Hematopoietic multipotent progenitor cell treated with erythropoietin and hydrocortisone succinate and interleukin-3 and kit ligand, for 15 days (in vitro differentiated cells): ENCODE measurements at regions not wholly inside any gene's neighbourhood (a gene's known extent, or its start where the extent isn't known, plus 50 kb on each side); places are given as distances from the start of the nearest gene placed in this dataset.
A peak's percentile ranks its signal among the peaks of the same experiment; 100 is the strongest.

Experiments used
- DNase-seq: peaks from one replicate; pipeline ENCODE4 v3.0.0-alpha.2; 2015; ENCODE audit warnings: low spot score

DNA sequence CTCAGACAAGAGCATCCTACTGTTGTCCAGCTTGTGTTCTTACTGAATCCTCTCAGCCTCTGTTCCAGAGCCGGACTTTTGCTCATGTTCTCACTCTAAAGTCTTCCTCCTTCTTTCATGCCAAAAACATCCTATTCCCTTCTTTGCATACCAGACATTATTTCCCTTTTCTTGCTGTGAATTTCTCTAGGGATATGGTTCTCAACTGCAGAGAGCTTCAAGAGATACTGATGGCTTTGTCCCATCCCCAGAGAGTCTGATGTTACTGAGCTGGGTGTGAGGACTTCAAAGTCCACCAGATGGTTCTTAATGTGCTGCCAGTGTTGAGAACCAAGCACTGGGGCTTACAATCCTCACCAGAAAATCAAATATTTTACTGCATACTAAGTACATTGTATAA is 98.6 kb upstream of the FER start:
- no peak for DNase-seq

DNA sequence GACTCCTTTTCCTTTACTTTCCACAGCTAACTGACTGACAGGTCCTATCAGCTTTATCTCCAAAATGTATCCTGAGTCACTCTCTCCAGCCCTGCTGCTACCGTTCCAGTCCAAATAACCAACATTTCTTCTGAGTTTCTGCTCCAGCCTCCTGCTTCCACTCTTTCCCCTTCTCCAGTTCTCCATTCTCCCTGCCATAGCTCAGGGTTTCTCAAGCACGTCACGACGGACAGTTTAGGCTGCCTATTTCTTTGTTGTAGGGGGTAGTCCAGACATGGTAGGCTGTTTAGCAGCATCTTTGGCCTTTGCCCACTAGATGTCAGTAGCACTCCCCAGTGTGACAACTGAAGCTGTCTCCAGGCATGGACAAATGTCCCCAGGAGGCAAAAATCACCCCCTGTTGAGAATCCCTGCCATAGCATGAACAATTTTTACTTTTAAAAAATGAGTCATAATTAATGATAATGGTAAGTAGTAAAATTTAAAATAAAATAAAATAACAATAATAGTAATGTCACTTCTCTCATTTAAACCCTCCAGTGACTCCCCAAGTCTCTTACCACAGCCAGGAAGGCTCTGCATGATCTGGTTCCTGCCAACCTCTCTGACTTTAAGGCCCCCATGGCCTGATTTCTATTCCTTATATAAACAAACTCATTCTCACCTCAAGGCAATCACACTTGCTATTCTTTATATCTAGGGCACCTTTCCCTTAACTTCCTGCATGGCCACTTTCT is 105.4 kb upstream of the FER start:
- DNase-seq: peak; percentile 46

GRCh38 chr5:108641596-108641995 is 106.1 kb upstream of the FER start:
- DNase-seq: no peak

- DNase-seq: no peak
Measured at GRCh38 chr5:108639366-108639765, 108.3 kb upstream of the FER start.

DNA sequence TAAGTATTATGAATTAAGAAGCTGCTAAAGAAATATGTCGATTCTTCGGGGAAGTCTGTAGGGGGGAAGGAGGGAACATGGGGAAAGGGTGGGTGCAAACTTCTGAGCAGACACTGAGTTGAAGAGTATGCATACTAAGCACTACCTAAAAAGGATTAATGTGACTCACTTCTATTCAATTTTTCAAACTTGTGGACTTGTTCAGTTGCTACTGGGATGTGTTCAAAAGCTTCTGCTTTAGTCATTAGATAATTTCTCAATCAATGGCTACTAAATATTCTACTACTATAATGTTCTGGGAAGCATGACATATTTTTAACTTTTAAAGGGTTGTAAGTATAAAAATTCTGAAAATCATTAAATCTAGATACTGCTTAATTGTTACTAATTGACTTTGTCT is 109.7 kb upstream of the FER start:
- no peak for DNase-seq

DNA sequence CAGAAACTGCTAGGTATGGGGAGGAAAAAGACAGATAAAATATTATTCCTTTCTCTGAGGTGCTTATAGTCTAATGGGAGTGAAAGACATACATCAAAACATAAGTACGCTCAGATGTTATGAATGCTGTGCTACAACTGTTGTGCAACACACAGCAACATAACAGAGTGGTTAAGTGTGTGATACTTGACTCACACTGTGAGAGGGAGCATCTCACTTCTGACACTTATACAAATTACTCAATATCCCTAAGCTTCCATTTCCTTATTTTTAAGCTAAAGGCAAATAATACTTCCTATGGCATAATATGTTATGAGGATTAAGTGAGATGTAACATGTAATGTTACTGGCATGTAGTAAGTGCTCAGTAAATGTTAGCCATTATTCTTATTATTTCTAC is 110.6 kb upstream of the FER start:
- DNase-seq: no peak

DNA sequence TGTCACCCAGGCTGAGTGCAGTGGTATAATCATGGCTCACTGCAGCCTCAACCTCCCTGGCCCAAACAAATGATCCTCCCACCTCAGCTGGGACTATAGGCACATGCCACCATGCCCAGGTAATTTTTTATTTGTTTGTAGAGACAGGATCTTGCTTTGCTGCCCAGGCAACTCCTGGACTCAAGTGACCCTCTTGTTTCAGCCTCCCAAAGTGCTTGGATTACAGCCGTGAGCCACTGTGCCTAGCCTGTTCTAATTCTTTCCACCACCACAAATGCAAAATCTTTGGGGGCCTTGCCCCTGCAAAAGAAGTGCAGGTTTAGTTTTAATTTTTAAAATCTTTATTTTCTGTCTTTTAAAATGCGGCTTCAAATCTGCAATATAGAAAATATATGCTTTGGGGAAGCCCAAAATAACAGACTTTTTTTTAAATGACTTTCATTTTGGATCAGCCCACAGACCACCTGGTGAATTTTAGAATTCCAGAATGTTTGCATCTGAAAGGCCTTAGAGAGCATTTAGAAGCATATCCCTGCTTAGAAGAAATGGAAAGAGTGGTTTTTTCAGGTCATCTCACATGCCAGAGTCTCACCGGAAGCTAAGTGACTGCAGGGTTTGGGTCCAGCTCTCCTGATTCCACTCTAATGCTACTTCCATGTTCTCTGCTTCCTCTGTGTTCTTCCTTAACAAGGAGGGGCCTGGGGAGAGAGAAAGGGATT is 111.4 kb upstream of the FER start:
- DNase-seq: no peak

DNA sequence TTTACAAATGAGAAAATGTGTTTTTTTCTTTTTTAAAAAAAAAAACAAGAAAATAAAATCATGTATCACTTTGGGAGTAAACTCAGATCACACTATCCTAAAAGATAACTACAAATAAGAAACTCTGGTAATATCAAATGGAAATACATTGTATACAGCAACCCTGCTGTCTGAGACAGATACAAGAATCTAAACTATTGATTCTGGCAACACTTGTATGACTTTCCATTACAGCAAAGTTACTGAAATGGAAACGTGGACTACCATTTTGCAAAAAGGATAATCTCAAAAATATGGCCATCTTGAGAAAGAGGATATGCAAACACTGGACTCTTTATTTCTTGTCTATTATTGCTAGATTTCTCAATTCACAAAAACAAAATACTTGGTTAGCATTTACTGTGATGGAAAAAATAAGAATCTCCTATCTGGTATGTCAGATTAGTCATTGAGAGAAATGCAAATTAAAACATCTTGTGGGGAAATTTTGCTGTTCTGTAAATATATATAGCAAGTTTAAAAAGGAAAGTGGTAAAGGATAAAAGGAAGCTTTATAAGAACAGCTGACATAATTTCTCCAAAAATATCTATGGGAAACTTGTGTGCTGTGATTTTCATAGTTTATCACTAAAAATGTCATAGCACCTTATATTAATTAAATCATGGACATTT is 112.9 kb upstream of the FER start:
- no peak for DNase-seq

- DNase-seq: no peak
Measured at GRCh38 chr5:108634010-108634616, 113.6 kb upstream of the FER start.

DNA sequence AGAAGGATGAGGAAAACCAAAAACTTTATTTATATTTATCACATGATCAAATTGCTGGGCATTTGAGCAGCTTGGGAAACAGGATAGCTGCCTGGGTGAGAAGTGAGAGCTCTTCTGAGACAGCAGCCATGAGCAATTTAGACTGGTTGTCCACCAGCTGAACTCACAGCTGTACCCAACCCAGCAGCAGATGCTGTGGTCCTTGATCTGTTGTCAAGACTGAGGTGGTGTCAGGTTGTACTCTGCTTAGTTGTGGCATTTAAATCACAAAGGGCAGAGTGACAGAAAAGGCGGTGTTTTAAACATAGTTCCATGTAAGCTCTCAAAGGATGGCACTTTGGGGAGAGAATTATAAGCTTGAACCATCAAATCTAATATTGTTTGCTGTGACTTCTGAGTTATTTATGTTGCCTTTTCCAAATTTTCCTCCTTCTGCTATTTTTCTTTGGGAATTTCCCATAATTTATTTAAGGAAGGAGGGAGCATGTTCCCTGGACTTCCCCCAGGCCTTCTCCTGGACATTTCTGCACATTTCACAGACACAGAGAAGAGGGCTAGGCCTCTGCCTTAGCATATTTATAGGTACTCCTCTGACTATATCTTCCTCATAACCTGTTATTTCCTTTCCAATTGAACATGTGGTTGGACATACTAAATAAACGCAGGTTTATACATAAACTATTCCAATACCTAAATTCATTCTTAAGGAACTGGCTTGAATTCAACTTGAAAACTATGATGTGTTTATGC is 117.7 kb upstream of the FER start:
- no peak for DNase-seq

DNA sequence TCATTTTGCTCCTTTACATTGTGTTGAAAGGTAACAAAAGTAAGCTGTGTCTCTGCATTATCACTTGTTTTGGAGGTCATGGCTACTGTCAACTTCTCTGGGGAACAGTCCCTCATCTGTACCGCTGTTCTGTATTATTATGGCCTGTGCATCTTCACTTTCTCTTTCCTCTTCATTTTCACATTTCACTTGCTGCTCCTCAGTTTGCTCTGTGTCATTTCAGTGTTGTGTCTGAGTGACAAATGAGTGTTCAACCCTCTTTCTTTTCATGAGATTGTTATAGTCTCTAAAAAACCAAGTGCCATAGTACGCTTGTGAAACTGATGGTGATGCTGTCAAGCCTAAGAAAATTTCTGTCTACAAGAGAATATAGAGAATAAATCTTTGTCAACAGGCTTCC is 122.0 kb upstream of the FER start:
- no peak for DNase-seq

- DNase-seq: no peak
Measured at GRCh38 chr5:108623826-108624225, 123.9 kb upstream of the FER start.

DNA sequence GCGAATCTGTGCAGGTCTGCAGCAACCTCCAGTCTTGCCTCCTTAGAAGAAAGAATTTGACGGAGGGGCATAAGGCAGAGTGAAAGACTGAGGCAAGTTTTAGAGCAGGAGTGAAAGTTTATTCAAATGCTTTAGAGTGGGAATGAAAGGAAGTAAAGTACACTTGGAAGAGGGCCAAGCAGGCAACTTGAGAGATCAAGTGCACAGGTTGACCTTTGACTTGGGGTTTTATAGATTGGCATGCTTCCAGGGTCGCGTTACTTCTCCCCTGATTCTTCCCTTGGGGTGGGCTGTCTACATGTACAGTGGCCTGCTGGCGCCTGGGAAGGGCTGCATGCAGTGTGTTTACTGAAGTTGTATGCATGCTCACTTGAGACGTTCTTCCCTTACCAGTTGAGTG is 127.2 kb upstream of the FER start:
- no peak for DNase-seq

DNA sequence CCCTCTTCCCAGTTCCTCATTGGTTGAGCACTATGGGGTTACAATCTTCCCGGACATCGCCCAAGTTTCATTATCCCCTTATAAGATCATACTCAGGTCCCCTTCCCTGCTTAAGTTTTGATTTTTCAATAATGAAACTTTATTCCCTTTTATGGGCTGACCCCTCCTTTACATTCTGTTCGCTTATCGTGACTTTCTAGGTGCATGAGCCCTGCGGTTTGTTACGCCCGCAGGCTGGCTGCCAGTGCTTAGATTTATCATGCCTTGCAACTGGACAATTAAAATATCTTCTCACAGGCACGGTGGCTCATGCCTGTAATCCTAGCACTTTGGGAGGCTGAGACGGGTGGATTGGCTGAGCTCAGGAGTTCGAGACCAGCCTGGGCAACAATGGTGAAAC is 127.9 kb upstream of the FER start:
- DNase-seq: no peak

DNA sequence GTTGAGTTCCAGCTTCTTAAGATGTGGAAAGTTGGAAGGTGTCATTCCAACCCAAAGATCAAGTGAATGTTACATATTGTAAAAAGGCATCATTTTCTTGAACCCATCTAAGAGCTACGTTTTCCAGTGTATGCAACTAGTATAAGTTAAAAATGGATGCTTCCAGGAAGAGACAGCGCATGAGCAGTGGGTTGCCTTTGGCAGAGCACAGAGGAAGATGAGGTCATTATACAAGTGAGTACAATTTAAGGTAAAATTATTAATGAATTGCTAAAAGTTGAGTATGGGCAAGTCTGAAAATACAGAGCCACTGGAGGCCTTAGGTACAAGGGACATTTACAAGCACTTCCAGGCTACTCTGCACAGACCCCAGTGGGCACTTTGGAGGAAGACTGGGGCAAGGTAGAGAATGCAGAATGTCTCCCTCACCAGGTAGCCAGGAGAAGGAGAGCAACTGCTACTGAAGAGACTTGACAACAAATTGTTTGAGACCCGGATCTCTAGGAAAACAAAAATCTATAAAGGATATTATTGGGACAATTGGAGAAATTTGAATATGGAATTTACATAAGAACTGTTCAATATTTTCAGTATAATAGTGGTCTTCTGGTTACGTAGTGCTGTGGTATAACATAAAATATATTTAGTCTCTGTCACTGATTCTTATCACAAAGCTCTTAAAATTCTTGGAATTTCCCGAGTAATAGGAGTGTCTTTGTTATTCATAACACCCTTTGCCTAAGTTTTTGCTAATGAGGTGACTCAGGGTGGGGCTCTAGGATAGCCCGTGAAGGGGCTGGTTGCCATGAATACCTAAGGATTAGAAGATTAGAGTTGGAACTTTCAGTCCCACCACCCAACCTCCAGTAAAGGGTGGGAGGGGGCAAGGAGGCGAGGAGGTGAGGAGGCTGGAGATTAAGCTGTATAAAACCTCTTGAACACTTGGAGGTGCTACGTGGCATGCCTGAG is 129.9 kb upstream of the FER start:
- no peak for DNase-seq

DNA sequence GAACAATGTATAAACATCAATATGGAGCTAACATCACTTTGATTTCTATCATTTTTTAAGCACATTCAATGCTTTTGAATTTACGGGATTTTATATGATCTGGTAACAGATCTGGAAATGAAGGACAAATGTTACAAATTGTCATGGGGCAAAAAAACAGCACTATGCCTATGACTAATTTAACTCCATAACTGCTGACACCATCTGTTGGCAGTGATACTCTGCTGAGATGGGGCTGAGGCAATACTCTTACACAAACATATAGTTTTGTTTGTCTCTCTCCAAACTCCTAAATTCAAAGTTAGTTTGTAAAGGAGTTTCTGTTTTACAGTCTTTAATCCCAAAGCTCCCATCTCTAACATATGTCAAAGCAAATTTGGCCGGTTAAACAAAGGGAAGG is 132.5 kb upstream of the FER start:
- DNase-seq: no peak

DNA sequence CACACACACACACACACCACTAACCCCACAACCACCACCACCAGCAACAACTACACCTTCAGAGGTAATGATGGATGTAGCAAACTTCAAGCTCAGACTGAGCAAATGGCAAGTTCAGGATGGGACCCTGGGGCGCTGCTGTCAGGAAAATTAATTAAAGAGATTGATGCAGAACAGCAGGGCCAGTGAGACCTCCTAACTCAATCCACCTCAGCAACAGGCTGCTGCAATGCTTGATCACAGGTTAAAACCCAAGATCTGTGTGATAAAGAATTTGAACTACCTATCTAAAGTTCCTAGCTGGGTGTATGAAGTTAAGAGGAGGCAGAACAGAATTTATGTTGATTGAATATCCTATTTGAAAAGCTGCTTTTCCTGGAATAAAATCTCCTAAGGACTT is 140.3 kb upstream of the FER start:
- no peak for DNase-seq

DNA sequence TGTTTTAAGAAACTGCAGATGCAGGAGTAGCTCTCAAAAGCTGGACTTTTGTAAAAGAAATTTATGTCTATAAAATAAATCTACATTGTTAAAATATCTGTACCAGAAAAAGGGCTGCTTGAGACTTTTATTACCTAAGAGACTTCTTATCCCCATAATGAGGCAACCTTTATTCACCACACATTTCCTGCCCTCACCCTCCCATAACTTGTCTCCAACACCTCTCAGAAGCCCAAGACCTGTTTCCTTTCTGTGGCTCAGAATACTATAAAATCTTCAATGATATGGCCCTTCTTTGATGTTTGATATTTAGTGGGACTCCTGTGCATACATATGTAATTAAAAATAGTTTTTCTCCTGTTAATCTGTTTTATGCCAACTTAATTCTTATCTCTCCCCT is 141.5 kb upstream of the FER start:
- no peak for DNase-seq

- DNase-seq: no peak
Measured at GRCh38 chr5:108602830-108603229, 144.9 kb upstream of the FER start.

DNA sequence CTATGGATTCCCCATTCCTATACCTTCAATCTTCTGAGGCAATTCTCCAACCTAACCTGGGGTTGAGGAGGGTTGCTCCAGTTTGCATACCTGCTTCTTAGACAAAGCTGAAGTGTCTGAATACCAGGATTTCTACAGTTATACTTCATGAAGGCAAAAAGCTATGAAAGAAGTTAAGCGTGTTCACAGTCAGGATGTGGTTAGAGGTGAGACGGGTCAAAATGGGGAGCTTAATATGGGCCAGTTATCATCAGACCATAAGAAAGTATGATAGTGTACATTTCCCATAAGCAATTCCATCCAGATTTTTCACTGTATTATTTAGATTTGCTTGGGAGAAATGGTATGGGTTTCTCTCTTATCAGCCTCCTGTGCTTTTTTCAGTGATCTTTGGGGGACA is 156.9 kb upstream of the FER start:
- no peak for DNase-seq

- DNase-seq: no peak
Measured at GRCh38 chr5:108588323-108588722, 159.4 kb upstream of the FER start.
